ENCODE measurements at regions not wholly inside any gene's neighbourhood (a gene's known extent, or its start where the extent isn't known, plus 50 kb on each side); places are given as distances from the start of the nearest gene placed in this dataset.
"Not testable (repeated sequence)": the region's sequence is repeated elsewhere in the genome, so short reads cannot be mapped to it uniquely, and the experiment has no call there.

- TF ChIP-seq CTCF (IDR thresholded peaks at IDR 0.05; ENCODE audit: borderline replicate concordance, control extremely low read depth, extremely low read depth, insufficient read depth, missing control alignments) = no peak
- in situ Hi-C loops (cut with MboI; ENCODE audit: low sequenced_read_pairs, unreplicated experiment) = no loop called here
- no peak for DNase-seq (ENCODE audit: low spot score)
Observed at GRCh38 chr3:20930034-20930433, 744.0 kb upstream of the SGO1 start.

DNA sequence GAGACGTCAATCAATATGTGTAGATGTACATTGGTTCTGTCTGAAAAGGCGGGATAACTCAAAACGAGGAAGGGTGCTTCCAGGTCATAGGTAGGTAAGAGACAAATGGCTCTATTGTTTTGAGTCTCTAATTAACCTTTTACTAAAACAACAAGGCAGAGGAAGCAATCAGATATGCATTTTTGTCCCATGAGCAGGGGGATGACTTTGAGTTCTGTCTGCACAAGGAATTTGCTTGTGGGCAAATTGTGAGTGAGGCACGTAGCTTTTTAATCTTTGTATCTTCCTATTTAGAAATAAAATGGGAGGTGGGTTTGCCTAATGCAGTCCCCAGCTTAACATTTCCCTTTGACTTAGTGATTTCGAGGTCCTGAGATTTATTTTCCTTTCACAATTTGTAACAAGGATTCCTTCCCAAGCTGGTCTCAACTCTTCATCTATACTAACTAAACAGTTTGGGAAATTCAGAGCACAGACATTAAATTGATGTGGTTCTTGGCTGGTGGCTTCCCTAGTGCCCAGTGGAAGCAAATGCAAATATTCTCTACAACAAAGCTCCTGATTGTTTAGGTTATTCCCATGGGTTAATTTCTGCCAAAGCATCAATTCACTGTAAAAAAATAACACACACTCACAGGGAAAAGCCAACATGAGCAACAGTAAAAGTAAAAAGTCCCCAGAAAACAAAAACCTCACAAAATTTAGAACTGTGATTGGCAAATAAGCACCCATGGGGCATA is 738.8 kb upstream of the SGO1 start:
- in situ Hi-C loops (cut with MboI; ENCODE audit: low sequenced_read_pairs, unreplicated experiment) = no loop called here
- DNase-seq (ENCODE audit: low spot score) = no peak
- no peak for TF ChIP-seq CTCF (IDR thresholded peaks at IDR 0.05; ENCODE audit: borderline replicate concordance, control extremely low read depth, extremely low read depth, insufficient read depth, missing control alignments)

DNA sequence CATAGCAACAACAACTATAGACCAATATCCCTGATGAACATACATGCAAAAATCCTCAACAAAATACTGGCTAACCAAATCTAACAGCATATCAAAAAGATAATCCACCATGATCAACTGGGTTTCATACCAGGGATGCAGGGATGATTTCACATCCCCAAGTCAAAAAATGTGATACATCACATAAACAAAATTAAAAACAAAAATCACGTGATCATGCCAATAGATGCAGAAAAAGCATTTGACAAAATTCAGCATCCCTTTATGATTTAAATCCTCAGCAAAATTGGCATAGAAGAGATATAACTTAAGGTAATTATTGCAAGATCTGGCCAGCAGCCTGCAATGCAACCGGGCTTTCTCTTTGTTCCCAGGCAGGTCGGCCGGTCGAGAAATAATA is 735.1 kb upstream of the SGO1 start:
- DNase-seq (ENCODE audit: low spot score); in situ Hi-C loops (cut with MboI; ENCODE audit: low sequenced_read_pairs, unreplicated experiment): not testable (repeated sequence)

DNA sequence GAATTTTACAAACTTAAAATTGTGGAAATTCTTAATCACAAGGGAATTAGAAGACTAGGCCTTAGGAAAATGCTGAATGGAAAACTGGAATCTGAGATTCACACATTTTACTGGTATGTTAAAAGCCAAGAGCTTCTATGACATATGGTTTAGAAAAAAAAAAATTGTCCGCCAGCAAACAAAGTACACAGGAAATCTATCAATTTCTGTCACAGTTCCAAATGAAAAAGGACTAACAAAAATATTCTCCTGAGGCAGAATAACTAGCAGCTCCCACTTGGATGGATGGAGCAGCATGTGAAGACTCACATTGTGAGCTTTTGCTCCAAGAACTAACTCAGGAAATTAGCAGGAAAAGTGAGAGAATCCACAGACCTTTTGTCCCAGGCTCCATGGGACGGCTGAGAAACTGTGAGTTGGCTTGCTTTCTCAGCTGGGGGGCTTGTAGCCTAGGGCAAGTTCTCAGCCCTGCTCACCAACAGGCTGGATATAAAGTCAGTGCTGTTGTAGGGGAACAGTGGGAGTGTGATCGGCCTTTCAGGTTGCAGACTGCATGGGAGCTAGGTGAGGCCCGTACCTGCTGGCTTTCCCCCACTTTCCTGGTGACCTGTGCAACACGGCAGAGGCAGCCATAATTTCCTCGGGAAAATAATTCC is 731.1 kb upstream of the SGO1 start:
- in situ Hi-C loops (cut with MboI; ENCODE audit: low sequenced_read_pairs, unreplicated experiment) = no loop called here
- no peak for DNase-seq (ENCODE audit: low spot score)
- TF ChIP-seq CTCF (IDR thresholded peaks at IDR 0.05; ENCODE audit: borderline replicate concordance, control extremely low read depth, extremely low read depth, insufficient read depth, missing control alignments) = no peak

DNA sequence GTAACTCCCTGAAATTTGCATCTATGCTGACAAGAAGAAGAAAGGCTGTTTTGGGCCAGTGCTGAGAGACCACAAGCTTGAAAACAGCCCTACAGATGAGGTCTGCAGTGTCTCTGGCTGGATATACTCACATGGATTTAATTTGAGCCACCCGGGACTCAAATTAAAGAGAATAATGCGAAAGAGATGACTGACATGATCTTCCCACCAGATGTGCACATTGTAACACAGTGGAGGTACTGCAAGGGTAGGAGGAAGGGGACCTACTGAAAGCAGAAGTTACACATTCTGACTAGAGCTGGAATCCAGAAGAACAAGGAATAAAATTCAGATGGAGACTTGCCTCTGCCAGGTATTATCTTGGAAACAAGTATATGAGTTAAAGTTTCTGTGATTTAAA is 728.3 kb upstream of the SGO1 start:
- TF ChIP-seq CTCF (IDR thresholded peaks at IDR 0.05; ENCODE audit: borderline replicate concordance, control extremely low read depth, extremely low read depth, insufficient read depth, missing control alignments) = no peak
- no peak for DNase-seq (ENCODE audit: low spot score)
- in situ Hi-C loops (cut with MboI; ENCODE audit: low sequenced_read_pairs, unreplicated experiment) = no loop called here

DNA sequence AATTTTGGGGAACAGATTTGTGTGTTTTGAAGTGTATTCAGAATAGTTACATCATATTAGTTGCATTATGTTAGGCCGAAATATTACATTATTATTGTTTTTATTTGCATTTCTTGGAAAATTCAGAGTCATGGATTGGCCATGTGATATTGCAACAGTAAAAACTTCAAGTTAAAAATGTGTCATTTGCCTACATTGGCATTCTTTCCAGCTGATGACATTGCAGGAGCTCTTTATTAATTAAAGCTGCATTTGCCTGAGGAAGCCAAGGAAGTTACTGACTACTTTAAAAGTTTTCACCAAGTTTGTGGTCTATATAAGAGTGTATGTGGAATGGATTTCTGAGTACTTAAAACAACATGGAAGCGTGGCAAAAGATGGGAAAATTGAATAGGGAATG is 726.4 kb upstream of the SGO1 start:
- in situ Hi-C loops (cut with MboI; ENCODE audit: low sequenced_read_pairs, unreplicated experiment) = no loop called here
- no peak for TF ChIP-seq CTCF (IDR thresholded peaks at IDR 0.05; ENCODE audit: borderline replicate concordance, control extremely low read depth, extremely low read depth, insufficient read depth, missing control alignments)
- no peak for DNase-seq (ENCODE audit: low spot score)

DNA sequence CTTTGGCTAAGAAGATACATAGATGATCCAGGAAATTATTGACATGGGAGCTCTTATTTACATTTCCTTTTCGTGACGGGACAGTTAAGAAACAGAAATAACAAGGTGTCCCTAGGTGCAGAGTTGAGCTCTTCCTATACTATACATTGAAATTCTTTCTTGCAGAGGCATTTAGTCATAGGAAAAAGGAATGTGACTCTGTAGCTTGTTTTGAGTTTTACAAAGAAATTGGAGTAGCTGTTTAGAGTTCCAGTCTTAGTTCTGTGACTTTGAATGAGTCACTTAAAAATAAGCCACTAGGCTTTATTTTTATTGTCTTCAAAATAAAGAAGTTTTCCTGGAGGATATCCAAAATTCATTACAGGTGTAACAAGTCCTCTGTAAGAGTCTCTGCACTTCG is 723.5 kb upstream of the SGO1 start:
- no peak for DNase-seq (ENCODE audit: low spot score)
- in situ Hi-C loops (cut with MboI; ENCODE audit: low sequenced_read_pairs, unreplicated experiment) = no loop called here
- TF ChIP-seq CTCF (IDR thresholded peaks at IDR 0.05; ENCODE audit: borderline replicate concordance, control extremely low read depth, extremely low read depth, insufficient read depth, missing control alignments) = no peak

All from GM13976 (cell line).